ENCODE measurements at regions not wholly inside any gene's neighbourhood (a gene's known extent, or its start where the extent isn't known, plus 50 kb on each side); places are given as distances from the start of the nearest gene placed in this dataset.

GRCh38 chr11:86132667-86133249, 63.9 kb upstream of the PICALM start:
- no peaks in the 10 kb centered on the region for H3K9me1 ChIP-seq (replicated peaks; ENCODE audit: control insufficient read depth, extremely low read depth, insufficient read depth, low read length)
- H3K27me3 ChIP-seq (ENCODE audit: control insufficient read depth in 2 of 2, insufficient read depth in 2 of 2, low read length in 2 of 2): peaks cover 0 to 2% of the 10 kb centered on the region in 2 experiments
- H3K36me3 ChIP-seq (ENCODE audit: control insufficient read depth in 2 of 2, extremely low read depth in 1 of 2, insufficient read depth in 2 of 2, low read length in 2 of 2): no peaks in the 10 kb centered on the region
- no peaks in the 10 kb centered on the region for H4K20me1 ChIP-seq (replicated peaks; ENCODE audit: control insufficient read depth, extremely low read depth, insufficient read depth, low read length)
- H3K79me2 ChIP-seq (ENCODE audit: control insufficient read depth, insufficient read depth, low read length): no peaks in the 10 kb centered on the region
- FAIRE-seq (no peak), DNase-seq (ENCODE audit: low read depth, low spot score) (no peak)
- no peaks in the 10 kb centered on the region for H3K9me3 ChIP-seq (replicated peaks; ENCODE audit: control insufficient read depth, insufficient read depth, low read length)
- H3K4me2 ChIP-seq (ENCODE audit: insufficient read depth, low read length): no peak overlapping the region
- ChIA-PET CTCF (interaction anchor here (0.7 to 1.3 kb wide), 3 partner anchors 16 to 214 kb away, joined by 3 read pairs; no protein-coding TSS in a partner anchor), POLR2A (no interaction called here)
- intact Hi-C loops (cut with micrococcal nuclease) (no loop called here), dilution Hi-C loops (cut with MboI; ENCODE audit: extremely low pct_ligation_motif_present, low sequenced_read_pairs) (no loop called here)
- no peaks in the 10 kb centered on the region for H3K4me1 ChIP-seq (ENCODE audit: control insufficient read depth, extremely low read depth, insufficient read depth, low read length)
- H3K27ac ChIP-seq (ENCODE audit: insufficient read depth, low read depth, low read length): no peak overlapping the region
- H3K9ac ChIP-seq (replicated peaks; ENCODE audit: extremely low read depth, insufficient read depth, low read length): no peak overlapping the region
- no TSS peak for BruUV-seq (replicated peaks)
- no peak overlapping the region for H2AFZ ChIP-seq (ENCODE audit: low read depth, low read length)
- H3K4me3 ChIP-seq (replicated peaks in 1 of 3; ENCODE audit: insufficient read depth in 1 of 3, low read depth in 1 of 3, low read length in 3 of 3): no peak overlapping the region
- TF ChIP-seq GATA2 (IDR thresholded peaks at IDR 0.05; ENCODE audit: insufficient read depth, insufficient read length, low read depth, low read length) (no peak), FOS (IDR thresholded peaks at IDR 0.05; ENCODE audit: borderline replicate concordance, insufficient read depth, low read length) (no peak), MYC (IDR thresholded peaks at IDR 0.05; ENCODE audit: low read depth, low read length) (no peak), MAX (IDR thresholded peaks at IDR 0.05; ENCODE audit: insufficient read depth, insufficient read length) (no peak), EZH2 (IDR thresholded peaks at IDR 0.05; ENCODE audit: borderline replicate concordance, low read depth, low read length, severe bottlenecking) (no peak), POLR2A (IDR thresholded peaks at IDR 0.05; ENCODE audit: low read depth, low read length) (no peak), CTCF (IDR thresholded peaks at IDR 0.05; ENCODE audit: extremely low read depth in 1 of 2, insufficient read depth in 1 of 2, low read depth in 1 of 2, low read length in 2 of 2) (no peak), POLR2AphosphoS5 (IDR thresholded peaks at IDR 0.05; ENCODE audit: insufficient read depth, low read depth, low read length) (no peak), JUN (IDR thresholded peaks at IDR 0.05; ENCODE audit: borderline replicate concordance, insufficient read depth, insufficient read length, low read depth) (no peak)

Measured in endothelial cell of umbilical vein (primary cell).